Peyer's patch (tissue), 4 donors: ENCODE measurements at regions not wholly inside any gene's neighbourhood (a gene's known extent, or its start where the extent isn't known, plus 50 kb on each side); places are given as distances from the start of the nearest gene placed in this dataset.

Experiments
- DNase-seq, 3 donors: peaks; one replicate each; pipeline ENCODE4 v3.0.0-alpha.2; 2017 to 2019
- H3K27ac ChIP-seq, 4 donors: fragments of 200-600 bp; sonication (generic); one replicate each; pipeline ENCODE4 v1.5.1; 2016 to 2019
- H3K27me3 ChIP-seq, 2 donors: fragments of 200-600 bp; sonication (generic); one replicate each; pipeline ENCODE4 v1.5.1; 2019
- H3K36me3 ChIP-seq, 3 donors: fragments of 200-600 bp; sonication (generic); one replicate each; pipeline ENCODE4 v1.5.1; 2016 to 2019
- H3K4me1 ChIP-seq, 4 donors: fragments of 200-600 bp; sonication (generic); one replicate each; pipeline ENCODE4 v1.5.1; 2016 to 2019
- H3K4me3 ChIP-seq, 4 donors: fragments of 200-600 bp; sonication (generic); 1 replicate in 3 of 4; 2 replicates in 1 of 4; pipeline ENCODE4 v1.5.1; 2016 to 2019; ENCODE audit warnings: mild to moderate bottlenecking in 1 of 4
- H3K9me3 ChIP-seq, 4 donors: fragments of 200-600 bp; sonication (generic); one replicate each; pipeline ENCODE4 v1.5.1; 2016 to 2019; ENCODE audit warnings: mild to moderate bottlenecking in 1 of 4
- CTCF ChIP-seq, 6 experiments: fragments of 450-650 bp in 4 of 6; fragments of 200-600 bp in 2 of 6; sonication (generic) in 1 of 6; IDR thresholded peaks; one replicate each; pipeline ENCODE4 v1.5.1; 2017 to 2019; ENCODE audit warnings: antibody characterized with exemption in 6 of 6, mild to moderate bottlenecking in 3 of 6, moderate library complexity in 1 of 6
- POLR2A ChIP-seq, 2 donors: fragments of 450-650 bp; IDR thresholded peaks; one replicate each; pipeline ENCODE4 v1.5.1; 2017; ENCODE audit warnings: antibody characterized with exemption in 2 of 2, mild to moderate bottlenecking in 2 of 2, moderate library complexity in 2 of 2

GRCh38 chrY:16993551-16993950 is 886.5 kb downstream of the CDY2B start:
- Histone ChIP-seq H3K27ac (no peak overlapping the region), H3K27me3 (no peaks in the 10 kb centered on the region), H3K36me3 (no peaks in the 10 kb centered on the region), H3K9me3 (no peaks in the 10 kb centered on the region), H3K4me3 (no peak overlapping the region), H3K4me1 (no peaks in the 10 kb centered on the region)
- DNase-seq, result no peak
- TF ChIP-seq CTCF (IDR thresholded peaks at IDR 0.05) (no peak), POLR2A (IDR thresholded peaks at IDR 0.05) (no peak)

- no peak for TF ChIP-seq POLR2A (IDR thresholded peaks at IDR 0.05)
- TF ChIP-seq CTCF (IDR thresholded peaks at IDR 0.05), result no peak
- no peaks in the 10 kb centered on the region for H3K27me3 ChIP-seq
- H3K4me1 ChIP-seq, result no peaks in the 10 kb centered on the region
- no peak overlapping the region for H3K27ac ChIP-seq
- H3K9me3 ChIP-seq, result no peaks in the 10 kb centered on the region
- no peaks in the 10 kb centered on the region for H3K36me3 ChIP-seq
- DNase-seq, result no peak
- no peak overlapping the region for H3K4me3 ChIP-seq
These were observed 898.2 kb downstream of the CDY2B start for GRCh38 chrY:16981776-16982175.

- no peak for TF ChIP-seq CTCF (IDR thresholded peaks at IDR 0.05)
- no peak for TF ChIP-seq POLR2A (IDR thresholded peaks at IDR 0.05)
- no peak for DNase-seq
- Histone ChIP-seq H3K4me1 (no peaks in the 10 kb centered on the region), H3K4me3 (no peak overlapping the region), H3K36me3 (no peaks in the 10 kb centered on the region), H3K27me3 (no peaks in the 10 kb centered on the region), H3K27ac (no peak overlapping the region), H3K9me3 (no peaks in the 10 kb centered on the region)
These were observed 920.9 kb downstream of the CDY2B start for GRCh38 chrY:16959071-16959470.

GRCh38 chrY:16947221-16947620 is 932.8 kb downstream of the CDY2B start:
- TF ChIP-seq POLR2A (IDR thresholded peaks at IDR 0.05), result no peak
- TF ChIP-seq CTCF (IDR thresholded peaks at IDR 0.05), result no peak
- Histone ChIP-seq H3K27ac (no peak overlapping the region), H3K4me1 (no peaks in the 10 kb centered on the region), H3K36me3 (no peaks in the 10 kb centered on the region), H3K27me3 (no peaks in the 10 kb centered on the region), H3K9me3 (no peaks in the 10 kb centered on the region), H3K4me3 (no peak overlapping the region)
- no peak for DNase-seq
